ENCODE measurements at regions not wholly inside any gene's neighbourhood (a gene's known extent, or its start where the extent isn't known, plus 50 kb on each side); places are given as distances from the start of the nearest gene placed in this dataset.

- H3K36me3 ChIP-seq (ENCODE audit: insufficient read depth, low read length) = no peaks in the 10 kb centered on the region
- H3K4me3 ChIP-seq (ENCODE audit: low read length) = no peak overlapping the region
- no peak overlapping the region for H3K4me3 Mint-ChIP-seq
- DNase-seq (no peak), ATAC-seq (ENCODE audit: poor library complexity) (no peak)
- H3K27ac Mint-ChIP-seq = no peak overlapping the region
- CTCF ChIA-PET = no interaction called here
- POLR2A ChIA-PET = no interaction called here
- no peaks in the 10 kb centered on the region for H3K36me3 Mint-ChIP-seq (ENCODE audit: low read depth)
- no peaks in the 10 kb centered on the region for H3K9me3 ChIP-seq (ENCODE audit: control insufficient read depth in 1 of 2, insufficient read depth in 1 of 2, low read length in 2 of 2)
- no peaks in the 10 kb centered on the region for H3K27me3 ChIP-seq (ENCODE audit: control insufficient read depth in 1 of 2, insufficient read depth in 2 of 2, low read length in 2 of 2)
- no peaks in the 10 kb centered on the region for H3K4me1 ChIP-seq (ENCODE audit: insufficient read depth, low read length)
- TF ChIP-seq CTCF (IDR thresholded peaks at IDR 0.05) = no peak
- intact Hi-C loops (cut with DNase I, micrococcal nuclease) = no loop called here
- peaks cover 8% of the 10 kb centered on the region for H3K9me3 Mint-ChIP-seq
- H3K27ac ChIP-seq (ENCODE audit: low read depth in 1 of 2, low read length in 2 of 2) = no peak overlapping the region
- H3K27me3 Mint-ChIP-seq = no peaks in the 10 kb centered on the region
- no peaks in the 10 kb centered on the region for H3K4me1 Mint-ChIP-seq (ENCODE audit: low read depth)
Observed at GRCh38 chrX:127112726-127113125, 293.2 kb downstream of the PRR32 start.

- DNase-seq (no peak), ATAC-seq (ENCODE audit: poor library complexity) (no peak)
- Mint-ChIP-seq H3K4me3 (no peak overlapping the region), H3K27ac (no peak overlapping the region), H3K4me1 (ENCODE audit: low read depth) (no peaks in the 10 kb centered on the region), H3K9me3 (no peaks in the 10 kb centered on the region), H3K27me3 (no peaks in the 10 kb centered on the region), H3K36me3 (ENCODE audit: low read depth) (no peaks in the 10 kb centered on the region)
- Histone ChIP-seq H3K4me3 (ENCODE audit: low read length) (no peak overlapping the region), H3K36me3 (ENCODE audit: insufficient read depth, low read length) (no peaks in the 10 kb centered on the region), H3K27ac (ENCODE audit: low read depth in 1 of 2, low read length in 2 of 2) (no peak overlapping the region), H3K9me3 (ENCODE audit: control insufficient read depth in 1 of 2, insufficient read depth in 1 of 2, low read length in 2 of 2) (no peaks in the 10 kb centered on the region), H3K27me3 (ENCODE audit: control insufficient read depth in 1 of 2, insufficient read depth in 2 of 2, low read length in 2 of 2) (no peaks in the 10 kb centered on the region), H3K4me1 (ENCODE audit: insufficient read depth, low read length) (no peaks in the 10 kb centered on the region)
- CTCF ChIA-PET = no interaction called here
- intact Hi-C loops (cut with DNase I, micrococcal nuclease) = no loop called here
- no peak for TF ChIP-seq CTCF (IDR thresholded peaks at IDR 0.05)
- POLR2A ChIA-PET = no interaction called here
Observed at GRCh38 chrX:127124871-127125270, 305.3 kb downstream of the PRR32 start.

- ATAC-seq (ENCODE audit: poor library complexity) = no peak
- no peak overlapping the region for H3K27ac ChIP-seq (ENCODE audit: low read depth in 1 of 2, low read length in 2 of 2)
- H3K36me3 ChIP-seq (ENCODE audit: insufficient read depth, low read length) = no peaks in the 10 kb centered on the region
- TF ChIP-seq CTCF (IDR thresholded peaks at IDR 0.05) = no peak
- no peak overlapping the region for H3K27ac Mint-ChIP-seq
- no peak overlapping the region for H3K4me3 ChIP-seq (ENCODE audit: low read length)
- H3K9me3 Mint-ChIP-seq = no peaks in the 10 kb centered on the region
- no peaks in the 10 kb centered on the region for H3K27me3 Mint-ChIP-seq
- no peak for DNase-seq
- H3K4me1 ChIP-seq (ENCODE audit: insufficient read depth, low read length) = no peaks in the 10 kb centered on the region
- H3K9me3 ChIP-seq (ENCODE audit: control insufficient read depth in 1 of 2, insufficient read depth in 1 of 2, low read length in 2 of 2) = no peaks in the 10 kb centered on the region
- intact Hi-C loops (cut with DNase I, micrococcal nuclease) = no loop called here
- no peaks in the 10 kb centered on the region for H3K36me3 Mint-ChIP-seq (ENCODE audit: low read depth)
- no peak overlapping the region for H3K4me3 Mint-ChIP-seq
- no peaks in the 10 kb centered on the region for H3K4me1 Mint-ChIP-seq (ENCODE audit: low read depth)
- CTCF ChIA-PET = no interaction called here
- POLR2A ChIA-PET = no interaction called here
- no peaks in the 10 kb centered on the region for H3K27me3 ChIP-seq (ENCODE audit: control insufficient read depth in 1 of 2, insufficient read depth in 2 of 2, low read length in 2 of 2)
Observed at GRCh38 chrX:127128282-127128681, 308.8 kb downstream of the PRR32 start.
